ENCODE measurements at regions not wholly inside any gene's neighbourhood (a gene's known extent, or its start where the extent isn't known, plus 50 kb on each side); places are given as distances from the start of the nearest gene placed in this dataset.
A peak's percentile ranks its signal among the peaks of the same experiment; 100 is the strongest.

DNA sequence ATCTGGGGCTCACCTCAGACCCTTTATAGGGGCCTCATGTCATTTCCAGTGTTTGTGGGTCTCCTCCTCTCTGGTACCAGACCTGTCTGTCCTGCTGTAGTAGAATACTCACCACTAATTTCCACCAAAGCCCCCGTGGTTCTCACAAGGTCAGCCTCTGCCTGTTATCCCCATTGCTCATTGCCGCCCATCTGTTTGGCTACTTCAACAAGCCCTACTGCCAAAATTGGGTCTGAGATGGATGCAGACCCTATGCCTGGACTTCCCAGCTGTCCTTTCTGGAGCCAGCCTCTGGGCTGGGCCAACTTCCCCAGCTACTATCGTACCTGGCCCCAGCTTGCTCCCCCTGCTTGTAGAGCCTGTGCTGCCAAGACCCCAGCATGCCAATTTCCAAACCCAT, 152.1 kb upstream of the ISX start:
- TF ChIP-seq POLR2A (IDR thresholded peaks at IDR 0.05; ENCODE audit: extremely low read depth, insufficient read length) (no peak), MYC (IDR thresholded peaks at IDR 0.05; ENCODE audit: low read depth, low read length) (no peak)
- TF ChIP-seq, protein P1, sequence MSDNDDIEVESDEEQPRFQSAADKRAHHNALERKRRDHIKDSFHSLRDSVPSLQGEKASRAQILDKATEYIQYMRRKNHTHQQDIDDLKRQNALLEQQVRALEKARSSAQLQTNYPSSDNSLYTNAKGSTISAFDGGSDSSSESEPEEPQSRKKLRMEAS (IDR thresholded peaks at IDR 0.05; ENCODE audit: low read depth, low read length): no peak
- TF ChIP-seq, protein P2, sequence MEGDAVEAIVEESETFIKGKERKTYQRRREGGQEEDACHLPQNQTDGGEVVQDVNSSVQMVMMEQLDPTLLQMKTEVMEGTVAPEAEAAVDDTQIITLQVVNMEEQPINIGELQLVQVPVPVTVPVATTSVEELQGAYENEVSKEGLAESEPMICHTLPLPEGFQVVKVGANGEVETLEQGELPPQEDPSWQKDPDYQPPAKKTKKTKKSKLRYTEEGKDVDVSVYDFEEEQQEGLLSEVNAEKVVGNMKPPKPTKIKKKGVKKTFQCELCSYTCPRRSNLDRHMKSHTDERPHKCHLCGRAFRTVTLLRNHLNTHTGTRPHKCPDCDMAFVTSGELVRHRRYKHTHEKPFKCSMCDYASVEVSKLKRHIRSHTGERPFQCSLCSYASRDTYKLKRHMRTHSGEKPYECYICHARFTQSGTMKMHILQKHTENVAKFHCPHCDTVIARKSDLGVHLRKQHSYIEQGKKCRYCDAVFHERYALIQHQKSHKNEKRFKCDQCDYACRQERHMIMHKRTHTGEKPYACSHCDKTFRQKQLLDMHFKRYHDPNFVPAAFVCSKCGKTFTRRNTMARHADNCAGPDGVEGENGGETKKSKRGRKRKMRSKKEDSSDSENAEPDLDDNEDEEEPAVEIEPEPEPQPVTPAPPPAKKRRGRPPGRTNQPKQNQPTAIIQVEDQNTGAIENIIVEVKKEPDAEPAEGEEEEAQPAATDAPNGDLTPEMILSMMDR (IDR thresholded peaks at IDR 0.05; ENCODE audit: low read depth, low read length): no peak
- H3K4me3 ChIP-seq (ENCODE audit: low read depth, low read length): no peak overlapping the region
- no peak for DNase-seq (ENCODE audit: low read depth)

DNA sequence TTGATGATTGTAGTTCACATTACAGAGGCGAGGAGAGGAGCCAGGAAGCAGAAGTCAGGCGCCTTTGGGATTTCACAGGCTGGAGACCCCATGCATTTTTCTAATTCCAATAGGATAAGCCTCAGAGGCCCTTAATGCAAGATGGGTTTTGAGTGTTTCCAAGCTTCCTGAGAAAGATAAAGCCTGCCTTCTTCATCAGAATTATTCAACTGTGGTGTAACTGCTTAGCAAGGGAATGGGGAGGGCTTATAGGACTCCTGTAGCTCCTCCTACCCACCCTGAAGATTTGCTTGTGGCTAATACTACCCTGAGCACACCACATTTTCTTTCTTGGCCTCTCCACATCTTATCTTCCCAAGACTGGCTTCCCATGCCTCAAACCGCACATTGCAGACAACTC, 151.1 kb upstream of the ISX start:
- TF ChIP-seq POLR2A (IDR thresholded peaks at IDR 0.05; ENCODE audit: extremely low read depth, insufficient read length) (no peak), MYC (IDR thresholded peaks at IDR 0.05; ENCODE audit: low read depth, low read length) (no peak)
- TF ChIP-seq, protein P2 (IDR thresholded peaks at IDR 0.05; ENCODE audit: low read depth, low read length): no peak
- TF ChIP-seq, protein P1 (IDR thresholded peaks at IDR 0.05; ENCODE audit: low read depth, low read length): no peak
- no peak for DNase-seq (ENCODE audit: low read depth)
- H3K4me3 ChIP-seq (ENCODE audit: low read depth, low read length): no peak overlapping the region

DNA sequence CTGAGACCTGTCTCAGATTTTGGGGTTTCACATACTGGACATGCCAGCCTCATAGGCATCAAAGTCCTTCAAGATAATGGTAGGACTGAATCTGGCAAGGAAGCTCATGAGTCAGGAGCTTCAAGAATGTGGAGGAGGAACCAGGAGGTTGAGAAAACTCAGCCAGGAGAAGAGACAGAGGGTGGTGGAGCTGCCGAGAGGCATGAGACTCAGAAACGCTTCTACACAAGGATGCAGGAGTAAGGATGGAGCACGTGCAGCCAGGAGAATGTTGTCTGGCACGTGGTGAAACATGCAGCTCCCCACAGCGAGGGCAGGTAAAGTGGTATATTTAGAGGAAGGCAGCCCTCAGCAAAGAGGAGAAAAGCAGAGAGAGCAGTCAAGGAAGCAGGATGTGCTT, 148.7 kb upstream of the ISX start:
- DNase-seq (ENCODE audit: low read depth): no peak
- no peak overlapping the region for H3K4me3 ChIP-seq (ENCODE audit: low read depth, low read length)
- TF ChIP-seq, protein P1 (IDR thresholded peaks at IDR 0.05; ENCODE audit: low read depth, low read length): no peak
- TF ChIP-seq MYC (IDR thresholded peaks at IDR 0.05; ENCODE audit: low read depth, low read length): no peak
- TF ChIP-seq, protein P2 (IDR thresholded peaks at IDR 0.05; ENCODE audit: low read depth, low read length): no peak
- no peak for TF ChIP-seq POLR2A (IDR thresholded peaks at IDR 0.05; ENCODE audit: extremely low read depth, insufficient read length)

DNA sequence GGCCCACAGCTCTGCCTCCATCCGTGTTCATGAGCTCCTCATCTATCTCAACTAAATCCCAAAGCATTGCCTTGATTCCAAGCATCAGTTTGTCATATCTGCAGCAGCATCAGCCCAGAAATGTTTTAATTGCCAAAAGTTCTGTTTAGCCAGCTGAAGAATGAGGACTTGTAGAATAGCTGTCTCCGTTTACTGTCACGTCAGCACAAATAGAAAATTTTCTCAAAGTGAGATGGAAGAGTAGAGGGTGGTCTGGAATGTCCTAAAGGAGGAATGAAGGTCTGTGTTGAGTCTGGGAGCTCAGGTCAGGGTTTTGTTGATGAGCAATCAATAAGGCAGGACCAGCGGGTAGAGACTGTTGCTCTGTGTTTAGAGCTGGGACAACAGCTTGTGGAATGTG, 134.9 kb upstream of the ISX start:
- no peak overlapping the region for H3K4me3 ChIP-seq (ENCODE audit: low read depth, low read length)
- TF ChIP-seq MYC (IDR thresholded peaks at IDR 0.05; ENCODE audit: low read depth, low read length) (no peak), POLR2A (IDR thresholded peaks at IDR 0.05; ENCODE audit: extremely low read depth, insufficient read length) (no peak)
- TF ChIP-seq, protein P2 (IDR thresholded peaks at IDR 0.05; ENCODE audit: low read depth, low read length): no peak
- TF ChIP-seq, protein P1 (IDR thresholded peaks at IDR 0.05; ENCODE audit: low read depth, low read length): no peak
- no peak for DNase-seq (ENCODE audit: low read depth)

DNA sequence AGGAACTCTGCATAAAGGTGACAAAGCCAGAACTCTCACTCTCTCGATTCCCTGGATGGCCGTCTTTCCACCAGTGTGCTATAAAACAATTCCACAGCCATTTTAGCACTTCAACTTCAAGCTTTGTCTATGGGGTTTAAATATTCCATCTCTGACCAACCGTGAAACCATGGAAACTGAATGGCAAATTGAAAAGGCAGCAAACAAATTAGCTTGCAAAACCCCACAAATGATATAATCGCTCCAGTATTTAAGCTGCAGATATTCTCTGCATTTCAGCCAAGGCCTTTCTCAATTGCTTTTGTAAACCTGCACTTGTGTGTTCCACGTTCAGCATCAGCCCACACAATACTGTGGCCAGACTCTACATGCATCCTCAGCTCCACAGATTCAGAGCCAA, 131.7 kb upstream of the ISX start:
- no peak for DNase-seq (ENCODE audit: low read depth)
- H3K4me3 ChIP-seq (ENCODE audit: low read depth, low read length): no peak overlapping the region
- TF ChIP-seq, protein P1 (IDR thresholded peaks at IDR 0.05; ENCODE audit: low read depth, low read length): no peak
- TF ChIP-seq MYC (IDR thresholded peaks at IDR 0.05; ENCODE audit: low read depth, low read length) (no peak), POLR2A (IDR thresholded peaks at IDR 0.05; ENCODE audit: extremely low read depth, insufficient read length) (no peak)
- TF ChIP-seq, protein P2 (IDR thresholded peaks at IDR 0.05; ENCODE audit: low read depth, low read length): no peak

DNA sequence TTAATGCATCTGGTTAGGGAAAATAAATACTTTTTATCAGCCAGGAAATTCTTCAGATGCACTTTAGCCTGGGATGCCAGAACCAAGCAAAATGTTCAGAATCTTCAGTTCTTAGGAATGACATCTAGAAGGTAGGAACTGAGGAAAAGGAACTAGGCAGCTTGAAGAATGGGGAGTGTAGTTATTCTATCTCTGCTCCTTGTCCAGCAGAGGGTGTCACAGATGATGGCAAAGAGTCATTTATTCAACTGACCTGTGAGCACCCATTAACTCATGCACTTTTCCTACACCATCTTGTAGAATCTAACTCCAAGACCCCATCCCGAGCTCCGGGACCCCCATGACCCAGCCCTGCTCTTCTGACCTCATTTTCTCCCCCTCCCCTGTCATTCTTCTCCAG, 122.1 kb upstream of the ISX start:
- peak; percentile 10 for DNase-seq (ENCODE audit: low read depth)
- TF ChIP-seq POLR2A (IDR thresholded peaks at IDR 0.05; ENCODE audit: extremely low read depth, insufficient read length) (no peak), MYC (IDR thresholded peaks at IDR 0.05; ENCODE audit: low read depth, low read length) (no peak)
- TF ChIP-seq, protein P2 (IDR thresholded peaks at IDR 0.05; ENCODE audit: low read depth, low read length): no peak
- TF ChIP-seq, protein P1 (IDR thresholded peaks at IDR 0.05; ENCODE audit: low read depth, low read length): no peak
- H3K4me3 ChIP-seq (ENCODE audit: low read depth, low read length): no peak overlapping the region
